HEK293T (cell line): ENCODE measurements at regions not wholly inside any gene's neighbourhood (a gene's known extent, or its start where the extent isn't known, plus 50 kb on each side); places are given as distances from the start of the nearest gene placed in this dataset.

Source experiments
- CTCF ChIA-PET: fragments of 350-600 bp; formaldehyde crosslinking; extraction: SDS; loops from one replicate; lab custom pipeline; 2021; ENCODE audit warnings: antibody characterized with exemption, inconsistent platforms; lab: Yijun Ruan, JAX
- POLR2A ChIA-PET: fragments of 350-600 bp; formaldehyde crosslinking; extraction: SDS; loops from one replicate; lab custom pipeline; 2020; ENCODE audit warnings: antibody characterized with exemption, inconsistent platforms; lab: Yijun Ruan, JAX
- DNase-seq: peaks from one replicate; pipeline ENCODE4 v3.0.0; 2012; ENCODE audit warnings: mixed read lengths; ENCODE audit errors: extremely low spot score
- ARNT ChIP-seq: fragments of 450-650 bp; IDR thresholded peaks from 2 replicates; pipeline ENCODE4 v1.6.1; 2017; ENCODE audit warnings: mild to moderate bottlenecking
- BHLHE40 ChIP-seq: fragments of 450-650 bp; IDR thresholded peaks from 2 replicates; pipeline ENCODE4 v1.6.1; 2016; ENCODE audit warnings: mild to moderate bottlenecking, moderate library complexity, borderline replicate concordance
- CTBP1 ChIP-seq: fragments of 450-650 bp; IDR thresholded peaks from 2 replicates; pipeline ENCODE4 v1.6.1; 2016; ENCODE audit warnings: borderline replicate concordance
- ELF4 ChIP-seq: fragments of 450-650 bp; IDR thresholded peaks from 2 replicates; pipeline ENCODE4 v1.6.1; 2017; ENCODE audit warnings: antibody characterized with exemption
- FOXA1 ChIP-seq: fragments of 450-650 bp; IDR thresholded peaks from 2 replicates; pipeline ENCODE4 v1.6.1; 2016; ENCODE audit warnings: mild to moderate bottlenecking
- FOXK2 ChIP-seq: fragments of 450-650 bp; IDR thresholded peaks from 2 replicates; pipeline ENCODE4 v1.6.1; 2016; ENCODE audit warnings: mild to moderate bottlenecking
- FOXM1 ChIP-seq: fragments of 450-650 bp; IDR thresholded peaks from 2 replicates; pipeline ENCODE4 v1.6.1; 2017; ENCODE audit warnings: mild to moderate bottlenecking, borderline replicate concordance
- HDGF ChIP-seq: fragments of 450-650 bp; IDR thresholded peaks from 2 replicates; pipeline ENCODE4 v1.6.1; 2017; ENCODE audit warnings: antibody characterized with exemption, borderline replicate concordance
- L3MBTL2 ChIP-seq: fragments of 450-650 bp; conservative IDR thresholded peaks from 2 replicates; pipeline ENCODE4 v1.6.1; 2016; ENCODE audit warnings: mild to moderate bottlenecking
- LEF1 ChIP-seq: fragments of 450-650 bp; IDR thresholded peaks from 2 replicates; pipeline ENCODE4 v1.6.1; 2017; ENCODE audit warnings: mild to moderate bottlenecking, borderline replicate concordance
- NFRKB ChIP-seq: fragments of 450-650 bp; IDR thresholded peaks from 2 replicates; pipeline ENCODE4 v1.6.1; 2016; ENCODE audit warnings: mild to moderate bottlenecking, moderate library complexity
- SP1 ChIP-seq: fragments of 450-650 bp; IDR thresholded peaks from 2 replicates; pipeline ENCODE4 v1.6.1; 2017
- SUZ12 ChIP-seq: fragments of 450-650 bp; IDR thresholded peaks from 2 replicates; pipeline ENCODE4 v1.6.1; 2016; ENCODE audit warnings: mild to moderate bottlenecking
- TARDBP ChIP-seq: fragments of 450-650 bp; IDR thresholded peaks from 2 replicates; pipeline ENCODE4 v1.6.1; 2016
- ZNF384 ChIP-seq: fragments of 450-650 bp; IDR thresholded peaks from 2 replicates; pipeline ENCODE4 v1.6.1; 2016
- TF ChIP-seq, protein P1 (sequence below): fragments of 450-650 bp; IDR thresholded peaks from 2 replicates; pipeline ENCODE4 v1.6.1; 2016

DNA sequence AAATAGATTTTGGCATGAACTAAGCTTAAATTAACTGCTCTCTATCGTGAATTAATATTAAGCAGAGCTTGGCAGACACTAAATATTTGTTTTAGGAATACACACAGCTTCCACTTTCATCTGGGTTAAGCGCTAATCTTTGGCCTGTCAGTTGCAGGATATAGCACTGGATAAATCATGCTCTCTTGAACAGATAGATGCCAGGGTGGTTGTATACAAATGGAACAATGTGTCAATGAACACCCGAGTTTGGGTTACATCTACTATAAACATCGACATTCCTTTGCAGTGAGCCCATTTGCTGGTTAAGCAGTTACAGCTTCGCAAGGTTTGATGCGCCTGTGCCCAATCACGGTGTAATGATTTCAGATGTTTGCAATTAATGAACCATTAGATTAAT is 338.2 kb upstream of the ZFP64 start:
- ChIA-PET CTCF (no interaction called here), POLR2A (no interaction called here)
- no peak for DNase-seq
- TF ChIP-seq, protein P1, sequence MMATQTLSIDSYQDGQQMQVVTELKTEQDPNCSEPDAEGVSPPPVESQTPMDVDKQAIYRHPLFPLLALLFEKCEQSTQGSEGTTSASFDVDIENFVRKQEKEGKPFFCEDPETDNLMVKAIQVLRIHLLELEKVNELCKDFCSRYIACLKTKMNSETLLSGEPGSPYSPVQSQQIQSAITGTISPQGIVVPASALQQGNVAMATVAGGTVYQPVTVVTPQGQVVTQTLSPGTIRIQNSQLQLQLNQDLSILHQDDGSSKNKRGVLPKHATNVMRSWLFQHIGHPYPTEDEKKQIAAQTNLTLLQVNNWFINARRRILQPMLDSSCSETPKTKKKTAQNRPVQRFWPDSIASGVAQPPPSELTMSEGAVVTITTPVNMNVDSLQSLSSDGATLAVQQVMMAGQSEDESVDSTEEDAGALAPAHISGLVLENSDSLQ = no peak
- no peak for TF ChIP-seq TARDBP
- no peak for TF ChIP-seq NFRKB
- no peak for TF ChIP-seq BHLHE40
- TF ChIP-seq FOXA1 = no peak
- no peak for TF ChIP-seq SP1
- TF ChIP-seq FOXK2 = no peak
- no peak for TF ChIP-seq CTBP1
- no peak for TF ChIP-seq ZNF384
- no peak for TF ChIP-seq ARNT
- no peak for TF ChIP-seq FOXM1
- TF ChIP-seq L3MBTL2 = no peak
- no peak for TF ChIP-seq SUZ12
- TF ChIP-seq LEF1 = no peak
- TF ChIP-seq HDGF = no peak
- no peak for TF ChIP-seq ELF4

DNA sequence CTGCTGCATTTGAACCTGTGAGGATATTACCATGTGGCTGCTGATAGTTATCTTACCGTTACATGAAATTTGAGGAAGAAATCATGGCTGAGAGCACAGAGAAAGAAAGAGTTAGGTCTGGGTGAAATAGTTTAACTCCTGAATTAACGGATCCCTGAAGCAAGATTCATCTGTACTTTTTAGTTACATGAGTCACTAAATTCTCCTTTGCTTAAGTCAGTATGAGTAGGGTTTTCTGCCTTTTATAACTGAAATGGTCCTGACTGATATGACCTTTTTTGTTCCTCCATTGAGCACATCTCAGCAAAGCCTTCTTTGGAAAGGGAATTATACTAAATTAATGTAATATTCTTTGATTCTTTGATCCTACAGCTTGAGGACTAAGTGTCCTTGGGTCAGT is 333.3 kb upstream of the ZFP64 start:
- POLR2A ChIA-PET = no interaction called here
- no peak for DNase-seq
- CTCF ChIA-PET = no interaction called here
- TF ChIP-seq, protein P1 = no peak
- no peak for TF ChIP-seq ZNF384
- TF ChIP-seq SUZ12 = no peak
- TF ChIP-seq FOXM1 = no peak
- no peak for TF ChIP-seq L3MBTL2
- no peak for TF ChIP-seq CTBP1
- TF ChIP-seq ARNT = no peak
- no peak for TF ChIP-seq BHLHE40
- no peak for TF ChIP-seq TARDBP
- TF ChIP-seq HDGF = no peak
- no peak for TF ChIP-seq FOXA1
- TF ChIP-seq SP1 = no peak
- no peak for TF ChIP-seq LEF1

DNA sequence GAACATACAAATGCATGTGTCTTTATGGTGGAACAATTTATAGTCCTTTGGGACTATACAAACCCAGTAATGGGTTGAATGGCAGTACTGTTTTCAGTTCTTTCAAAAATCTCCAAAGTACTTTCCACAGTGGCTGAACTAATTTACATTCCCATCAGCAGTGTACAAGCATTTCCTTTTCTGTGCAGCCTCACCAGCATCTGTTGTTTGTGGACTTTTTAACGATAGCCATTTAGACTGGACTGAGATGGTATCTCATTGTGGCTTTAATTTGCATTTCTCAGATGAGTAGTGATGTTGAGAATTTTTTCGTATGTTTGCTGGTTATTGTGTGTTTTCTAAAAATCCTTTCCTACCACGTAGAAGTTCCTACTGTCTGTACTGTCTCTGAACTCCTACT is 327.2 kb upstream of the ZFP64 start:
- POLR2A ChIA-PET = no interaction called here

DNA sequence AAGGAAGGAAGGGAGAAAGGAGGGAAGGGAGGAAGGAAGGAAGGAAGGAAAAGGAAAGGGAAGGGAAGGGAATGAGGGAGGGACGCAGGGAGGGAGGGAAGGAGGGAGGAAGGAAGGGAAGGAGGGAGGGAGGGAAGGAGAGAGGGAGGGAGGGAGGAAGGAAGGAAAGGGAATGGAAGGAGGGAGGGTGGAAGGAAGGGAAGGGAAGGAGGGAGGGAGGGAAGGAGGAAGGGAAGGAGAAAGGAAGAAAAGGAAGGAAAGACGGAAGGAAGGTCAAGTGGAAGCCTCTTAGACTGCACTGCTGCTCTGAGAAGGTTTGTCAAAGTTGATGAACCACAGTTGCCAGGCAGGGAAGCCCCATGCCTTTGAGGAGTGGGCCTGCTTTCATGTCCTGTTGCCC is 324.3 kb upstream of the ZFP64 start:
- ChIA-PET CTCF (no interaction called here), POLR2A (no interaction called here)
- TF ChIP-seq NFRKB (no peak), FOXK2 (no peak), FOXA1 (no peak), SUZ12 (no peak), ZNF384 (no peak), TARDBP (no peak), CTBP1 (no peak), ELF4 (no peak), L3MBTL2 (no peak), FOXM1 (no peak), LEF1 (no peak), HDGF (no peak)
- TF ChIP-seq, protein P1 = no peak
- DNase-seq = no peak

More for the DNA sequence above, 327.2 kb upstream of the ZFP64 start:
- TF ChIP-seq HDGF (no peak), FOXM1 (no peak), L3MBTL2 (no peak), SP1 (no peak)
- no peak for DNase-seq
- CTCF ChIA-PET = no interaction called here

DNA sequence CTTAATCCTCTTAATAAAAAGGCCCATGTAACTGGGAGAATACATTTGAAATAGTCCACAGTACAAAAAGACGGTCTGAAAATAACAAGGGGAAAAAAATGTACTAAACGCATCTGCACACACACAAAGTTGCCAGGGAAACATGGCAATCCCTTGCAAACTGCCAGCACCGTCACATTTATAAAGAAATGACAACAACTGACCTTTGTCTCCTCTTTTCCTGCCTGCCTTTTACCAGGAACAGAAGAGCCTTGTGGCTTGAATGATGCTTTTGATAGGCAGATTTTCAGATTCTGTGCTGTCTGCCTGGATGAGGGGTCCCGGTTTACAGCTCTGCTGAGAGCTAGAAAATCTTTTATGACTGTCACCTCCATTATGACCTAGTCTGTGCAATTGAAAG is 308.6 kb upstream of the ZFP64 start:
- ChIA-PET CTCF (interaction anchor here (0.7 kb wide), 1 partner anchor 1138 kb away, joined by 3 read pairs; no protein-coding TSS in a partner anchor), POLR2A (no interaction called here)
- no peak for TF ChIP-seq FOXK2
- TF ChIP-seq BHLHE40 = no peak
- no peak for TF ChIP-seq FOXM1
- TF ChIP-seq, protein P1 = no peak
- no peak for TF ChIP-seq TARDBP
- no peak for TF ChIP-seq ELF4
- no peak for TF ChIP-seq LEF1
- no peak for DNase-seq

DNA sequence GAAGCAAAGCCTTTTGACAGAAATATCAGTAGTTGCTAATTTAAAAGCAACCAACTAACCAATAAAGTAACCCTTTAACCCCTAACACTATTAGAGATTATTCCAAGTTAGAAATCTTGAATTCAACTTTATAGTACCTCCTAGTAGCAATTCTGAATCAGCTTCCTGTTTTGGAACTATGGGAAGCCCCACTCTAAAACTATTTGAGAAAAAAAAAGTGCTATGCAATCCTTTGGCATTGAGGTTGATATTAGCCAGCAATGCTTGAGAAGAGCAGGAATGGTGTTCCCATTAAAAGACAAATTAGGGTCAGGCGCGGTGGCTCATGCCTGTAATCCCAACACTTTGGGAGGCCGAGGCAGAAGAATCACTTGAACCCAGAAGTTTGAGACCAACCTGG is 306.2 kb upstream of the ZFP64 start:
- ChIA-PET CTCF (no interaction called here), POLR2A (no interaction called here)
- TF ChIP-seq LEF1 = no peak
- no peak for DNase-seq

DNA sequence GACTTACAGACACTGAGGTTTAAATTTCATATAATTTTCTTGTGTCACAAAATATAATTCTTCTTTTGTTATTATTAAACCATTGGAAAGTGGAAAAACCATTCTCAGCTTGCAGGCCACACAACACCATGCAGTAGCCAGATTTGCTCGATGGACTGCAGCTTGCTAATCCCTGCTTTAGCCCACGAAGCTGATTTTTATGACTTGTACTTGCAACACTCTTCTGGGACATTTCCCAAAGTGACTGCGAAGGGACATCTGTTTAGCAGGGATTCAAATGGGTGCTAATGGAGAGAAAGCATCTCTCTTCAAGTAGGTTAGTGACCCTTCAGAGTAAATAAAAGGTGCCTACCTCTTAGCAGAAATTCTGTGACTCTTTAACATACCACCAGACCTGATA is 304.6 kb upstream of the ZFP64 start:
- ChIA-PET POLR2A (no interaction called here), CTCF (interaction anchor here (0.6 kb wide), 1 partner anchor 199 kb away, joined by 3 read pairs; no protein-coding TSS in a partner anchor)
- TF ChIP-seq, protein P1 = no peak
- no peak for TF ChIP-seq SP1
- no peak for TF ChIP-seq LEF1
- no peak for TF ChIP-seq FOXK2
- TF ChIP-seq ELF4 = no peak
- TF ChIP-seq L3MBTL2 = no peak
- no peak for TF ChIP-seq TARDBP
- TF ChIP-seq ZNF384 = no peak
- TF ChIP-seq SUZ12 = no peak
- no peak for TF ChIP-seq CTBP1
- TF ChIP-seq FOXA1 = no peak
- no peak for TF ChIP-seq ARNT
- TF ChIP-seq FOXM1 = no peak
- no peak for TF ChIP-seq NFRKB
- TF ChIP-seq BHLHE40 = no peak
- TF ChIP-seq HDGF = no peak
- no peak for DNase-seq
